ENCODE measurements at regions not wholly inside any gene's neighbourhood (a gene's known extent, or its start where the extent isn't known, plus 50 kb on each side); places are given as distances from the start of the nearest gene placed in this dataset.

GRCh38 chr1:2890221-2890850, 88.8 kb upstream of the TTC34 start:
- DNase-seq, result no peak

GRCh38 chr1:2891923-2892448, 90.5 kb upstream of the TTC34 start:
- DNase-seq, result no peak

DNA sequence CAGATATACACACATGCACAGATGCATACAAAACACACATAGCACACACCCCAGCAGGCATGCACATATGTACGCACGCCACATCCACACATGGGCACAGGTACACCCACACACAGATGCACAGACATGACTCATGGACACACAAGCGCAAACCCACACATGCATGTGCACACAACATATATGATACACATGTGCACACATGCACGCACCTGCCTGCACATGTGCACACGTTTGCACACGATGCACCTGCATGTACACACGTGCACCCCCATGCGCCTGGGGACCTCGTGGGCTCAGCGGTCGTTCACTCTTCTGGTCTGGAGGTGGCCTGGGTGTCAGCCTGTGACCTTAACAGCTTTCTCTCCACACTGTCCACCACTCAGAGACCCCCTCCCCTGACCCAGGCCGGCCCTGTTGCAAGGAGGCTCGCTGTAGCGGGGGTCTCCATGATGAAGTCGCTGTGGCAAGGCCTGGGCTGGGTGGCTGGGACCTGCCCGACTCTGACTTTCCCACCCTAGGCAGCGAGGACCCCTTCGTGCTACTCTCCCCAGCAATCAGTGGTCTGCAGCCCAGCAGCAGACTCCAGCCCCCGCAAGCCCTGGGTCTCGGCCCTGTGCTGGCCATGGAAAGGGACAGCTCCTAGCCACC, 92.1 kb upstream of the TTC34 start:
- no peak for DNase-seq

- DNase-seq, result peak; percentile 16
Observed at GRCh38 chr1:2894381-2895041, 93.0 kb upstream of the TTC34 start.

DNA sequence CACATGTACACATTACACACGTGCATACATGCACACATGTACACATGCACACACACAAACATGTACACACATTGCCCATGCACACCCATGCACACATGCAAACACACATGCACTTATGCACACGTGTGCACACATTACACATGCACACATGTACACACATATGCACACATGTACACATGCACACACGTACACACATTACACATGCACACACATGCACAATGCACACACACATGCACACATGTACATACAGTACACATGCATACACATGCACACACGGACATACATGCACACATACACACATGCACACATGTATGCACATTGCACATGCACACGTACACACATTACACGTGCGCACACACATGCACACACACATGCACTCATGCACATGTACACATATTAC, 95.3 kb upstream of the TTC34 start:
- no peak for DNase-seq

DNA sequence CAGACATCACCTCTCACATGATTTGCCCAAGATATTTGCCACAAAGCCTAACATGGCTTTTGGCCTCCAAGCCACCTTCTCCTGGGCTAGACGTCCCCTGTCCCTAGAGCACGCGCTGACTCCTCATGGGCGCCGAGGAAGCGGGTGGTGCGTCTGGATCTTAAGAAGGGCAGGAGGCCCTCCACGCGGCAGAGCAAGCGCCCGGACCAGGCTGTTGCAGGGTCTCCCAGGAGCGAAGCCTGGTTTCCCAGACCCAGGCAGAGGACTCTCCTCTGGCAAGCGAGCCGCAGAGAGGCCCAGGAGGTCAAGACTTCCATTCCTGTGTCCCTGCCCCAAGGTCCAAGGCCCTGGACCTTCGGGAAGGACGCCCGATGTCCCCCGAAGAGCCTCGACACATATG, 101.7 kb upstream of the TTC34 start:
- DNase-seq, result no peak

DNA sequence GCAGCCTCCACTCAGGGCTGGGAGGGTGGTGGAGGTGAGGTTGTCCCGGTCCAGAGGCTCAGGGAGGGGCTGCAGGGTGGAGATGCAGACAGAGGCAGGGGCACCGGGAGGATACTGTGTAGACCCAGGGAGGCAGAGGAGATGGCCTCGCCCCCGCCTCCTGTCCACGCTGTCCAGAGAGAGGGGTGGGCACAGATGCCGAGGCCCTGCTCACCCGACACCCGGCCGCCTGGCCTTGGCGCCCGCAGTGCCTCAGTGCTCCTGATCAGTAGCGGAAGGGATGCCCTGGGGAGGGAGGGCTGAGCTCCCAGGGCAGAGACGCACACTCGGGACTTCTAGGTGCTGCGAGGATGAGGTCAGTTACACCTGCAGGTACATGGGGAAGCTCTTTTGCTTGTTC, 102.7 kb upstream of the TTC34 start:
- no peak for DNase-seq

GRCh38 chr1:2905356-2905755, 103.9 kb upstream of the TTC34 start:
- no peak for DNase-seq

DNA sequence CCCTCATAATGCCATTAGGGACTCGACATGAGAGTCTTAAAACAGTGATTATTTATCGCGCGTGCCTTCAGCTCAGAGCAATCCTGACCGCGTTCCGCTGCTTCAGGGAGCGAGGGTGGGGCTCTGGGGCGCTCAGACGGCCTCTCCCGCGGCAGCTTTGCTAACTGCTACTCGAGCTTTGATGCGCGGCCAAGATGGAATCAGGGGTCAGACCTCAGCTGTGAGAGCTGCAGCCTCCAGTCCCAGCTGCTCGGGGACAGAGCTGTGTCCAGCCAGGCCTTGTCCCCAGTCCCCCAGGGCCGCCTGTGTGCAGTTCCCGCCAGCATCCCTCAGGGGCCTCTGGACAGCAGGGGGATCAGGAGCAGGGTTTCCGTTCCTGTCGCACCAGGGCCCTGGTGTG, 104.6 kb upstream of the TTC34 start:
- no peak for DNase-seq

- no peak for DNase-seq
Observed at GRCh38 chr1:2906620-2907019, 105.1 kb upstream of the TTC34 start.

DNA sequence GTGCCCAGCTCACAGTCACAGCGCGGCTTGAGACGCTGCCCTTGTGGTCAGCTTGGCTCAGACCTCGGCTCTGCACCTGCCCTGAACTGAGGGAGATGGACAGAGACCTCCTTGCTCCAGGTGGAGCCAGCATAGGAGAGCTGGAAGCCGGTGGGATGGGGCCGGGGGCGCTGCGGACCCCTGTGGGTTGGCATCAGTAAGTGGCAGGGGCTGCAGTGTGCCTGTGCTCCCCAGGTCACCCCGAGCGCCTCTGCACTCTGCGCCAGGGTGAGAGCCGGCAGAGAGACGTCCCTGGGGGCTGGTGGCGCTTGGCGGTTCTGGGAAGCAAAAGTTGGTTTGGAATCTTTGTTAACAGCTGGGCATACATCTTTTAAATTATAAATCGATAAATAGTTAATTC, 105.6 kb upstream of the TTC34 start:
- no peak for DNase-seq

DNA sequence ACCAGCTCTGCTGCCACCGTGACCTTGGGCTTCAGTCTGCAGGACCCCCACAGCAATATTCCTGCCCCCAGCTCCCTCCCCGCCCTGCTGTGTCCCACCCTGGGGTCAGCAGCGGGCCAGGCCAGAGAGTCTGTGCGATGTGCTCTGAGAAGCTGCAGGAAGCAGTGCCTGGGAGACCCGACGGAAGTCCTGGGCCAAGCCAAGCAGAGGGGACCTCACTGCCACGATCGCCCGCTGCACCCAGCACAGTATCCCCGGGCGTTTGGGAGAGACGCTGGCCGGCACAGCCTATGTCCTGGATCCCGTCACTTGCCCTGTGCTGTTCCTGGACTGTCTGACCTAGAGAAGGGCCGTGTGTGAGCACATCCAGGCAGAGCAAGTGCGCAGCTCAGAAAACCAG, 106.6 kb upstream of the TTC34 start:
- DNase-seq, result no peak

DNA sequence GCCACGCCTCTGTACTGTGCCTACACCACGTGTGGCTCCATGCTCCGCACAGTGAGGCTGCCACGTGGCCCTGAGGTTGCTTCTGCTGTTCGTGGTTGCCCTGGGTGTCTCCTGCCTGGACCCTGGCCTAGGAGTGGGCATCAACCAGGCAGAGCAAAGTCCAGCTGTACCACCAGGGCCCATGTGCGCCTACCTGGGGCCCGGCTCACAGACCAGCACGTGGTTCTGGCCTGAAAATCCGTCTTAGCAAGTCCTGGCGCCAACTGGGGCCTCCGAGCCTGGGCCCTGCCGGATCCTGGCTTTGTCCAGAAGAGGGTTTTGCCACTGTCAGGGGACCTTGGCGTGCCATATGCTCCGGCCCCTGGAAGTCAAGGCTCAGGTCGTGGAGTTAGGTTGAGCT, 107.1 kb upstream of the TTC34 start:
- DNase-seq, result no peak

- DNase-seq, result no peak
Observed at GRCh38 chr1:2909797-2910196, 108.3 kb upstream of the TTC34 start.

GRCh38 chr1:2910211-2910610, 108.7 kb upstream of the TTC34 start:
- no peak for DNase-seq

DNA sequence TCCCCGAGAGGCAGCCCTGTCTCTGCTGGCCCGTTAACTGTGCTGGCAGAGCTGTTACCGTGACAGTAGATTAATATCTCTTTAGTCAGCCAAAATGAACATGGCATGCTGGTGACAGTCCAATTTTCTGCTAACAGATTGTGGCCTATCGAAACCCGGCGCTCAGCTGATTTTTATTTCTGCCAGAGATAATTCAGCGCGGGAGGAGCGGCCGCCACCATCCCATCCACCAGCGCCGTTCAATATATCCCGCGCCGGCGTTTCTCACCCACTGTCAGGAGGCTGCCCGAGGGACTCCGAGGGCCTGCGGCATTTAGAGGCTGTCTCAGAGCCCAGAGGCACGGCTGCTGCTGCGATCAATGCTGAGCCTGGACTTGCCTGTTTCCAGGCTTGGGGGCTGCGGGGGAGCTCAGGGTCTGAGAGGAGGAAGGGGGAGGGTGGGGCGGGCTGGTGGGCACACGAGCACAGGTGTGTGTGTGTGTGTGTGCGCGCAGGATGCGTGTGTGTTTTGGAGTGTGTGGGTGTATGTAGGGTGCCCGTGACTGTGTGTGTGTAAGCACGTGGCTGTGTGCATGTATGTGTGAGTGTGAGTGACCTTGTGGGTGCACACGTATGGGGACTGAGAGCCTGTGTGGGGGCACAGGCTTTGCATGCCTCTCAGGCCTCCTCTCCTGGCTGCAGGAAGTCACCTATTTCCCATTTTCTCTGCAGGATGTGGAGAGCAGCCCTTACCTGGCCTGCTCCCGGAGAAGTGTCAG, 109.7 kb upstream of the ACTRT2 start:
- no peak for DNase-seq

DNA sequence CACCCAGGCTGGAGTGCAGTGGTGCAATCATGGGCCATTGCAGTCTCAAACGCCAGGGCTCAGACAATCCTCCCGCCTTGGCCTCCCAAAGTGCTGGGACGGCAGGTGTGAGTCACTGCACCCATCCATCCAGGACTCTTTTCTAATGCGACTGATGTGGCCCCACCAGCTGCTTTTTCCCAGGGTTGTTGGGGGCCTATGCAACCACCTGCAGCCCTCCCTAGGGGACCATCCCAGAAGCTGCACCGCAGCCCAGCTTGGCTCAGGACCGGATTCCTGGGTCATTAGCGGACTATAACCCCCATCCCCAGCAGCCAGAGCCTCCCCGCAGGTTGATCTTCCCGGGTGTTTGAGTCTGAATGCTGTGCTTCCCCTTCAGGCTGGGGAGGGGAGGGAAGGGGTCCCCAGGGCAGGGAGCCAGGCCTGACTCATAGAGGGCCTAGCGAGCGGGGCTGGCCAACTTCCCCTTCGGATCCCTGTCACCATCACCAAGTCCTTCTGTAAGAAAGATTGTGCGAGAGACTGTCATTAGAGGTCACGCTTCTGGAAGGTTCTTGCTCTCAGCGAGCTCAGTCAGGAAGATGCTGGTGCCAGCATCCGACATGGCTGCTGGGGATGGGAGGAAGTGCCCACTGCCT, 108.7 kb upstream of the ACTRT2 start:
- DNase-seq, result no peak

GRCh38 chr1:2913091-2913490, 108.2 kb upstream of the ACTRT2 start:
- DNase-seq, result no peak

DNA sequence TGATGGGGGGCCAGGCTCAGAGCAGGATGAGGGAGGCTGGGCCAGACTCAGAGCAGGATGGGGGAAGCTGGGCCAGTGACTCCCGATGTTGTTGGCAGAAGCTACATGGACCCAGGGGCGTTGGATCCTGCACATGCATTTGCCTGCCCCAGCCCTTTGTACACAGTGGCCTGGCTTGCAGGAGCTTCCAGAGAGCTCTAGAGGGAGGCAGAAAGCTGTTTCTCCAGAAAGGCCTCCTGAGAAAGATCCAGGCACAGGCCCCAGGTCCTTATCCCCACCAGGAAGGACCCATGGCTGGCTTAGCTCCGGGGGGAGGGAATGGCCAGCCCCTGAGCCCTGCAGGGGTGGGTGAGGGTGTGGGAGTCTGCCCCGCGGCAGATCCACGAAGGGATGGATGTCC, 106.6 kb upstream of the ACTRT2 start:
- DNase-seq, result no peak

DNA sequence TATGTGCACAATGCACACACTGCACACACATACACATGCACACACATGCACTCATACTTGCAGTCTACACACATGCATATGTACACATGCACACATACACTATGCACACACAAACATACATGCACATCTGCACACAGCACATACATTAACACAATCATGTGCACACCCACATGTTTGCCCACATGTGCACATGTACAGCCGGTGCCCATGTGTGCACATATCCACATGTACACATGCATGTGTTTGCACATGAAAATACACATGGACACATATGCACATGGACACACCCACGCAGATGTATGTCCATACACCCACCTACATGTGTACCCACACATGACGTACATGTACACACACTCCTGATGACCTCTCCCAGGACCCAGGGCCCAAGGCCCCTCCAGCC, 105.1 kb upstream of the ACTRT2 start:
- DNase-seq, result no peak

- no peak for DNase-seq
Observed at GRCh38 chr1:2916706-2917105, 104.6 kb upstream of the ACTRT2 start.

DNA sequence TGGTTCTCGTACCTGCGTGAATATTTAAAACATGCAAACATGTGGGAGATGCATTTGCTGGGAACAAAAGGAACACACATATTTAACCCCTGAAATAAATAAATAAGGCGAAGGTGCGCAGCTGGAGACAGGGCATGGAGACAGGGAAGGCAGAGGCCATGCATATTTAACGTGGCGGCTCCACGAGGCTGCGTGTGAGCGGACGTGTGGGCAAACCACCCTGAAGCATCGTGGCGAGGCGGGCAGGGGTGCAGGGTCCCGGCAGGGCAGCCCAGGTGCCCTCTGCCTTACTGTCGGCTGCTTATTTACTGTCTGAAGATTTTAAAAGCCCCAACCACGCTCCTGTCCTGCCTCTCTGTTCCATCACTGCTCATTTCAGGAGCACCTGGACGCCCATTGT, 104.0 kb upstream of the ACTRT2 start:
- no peak for DNase-seq

DNA sequence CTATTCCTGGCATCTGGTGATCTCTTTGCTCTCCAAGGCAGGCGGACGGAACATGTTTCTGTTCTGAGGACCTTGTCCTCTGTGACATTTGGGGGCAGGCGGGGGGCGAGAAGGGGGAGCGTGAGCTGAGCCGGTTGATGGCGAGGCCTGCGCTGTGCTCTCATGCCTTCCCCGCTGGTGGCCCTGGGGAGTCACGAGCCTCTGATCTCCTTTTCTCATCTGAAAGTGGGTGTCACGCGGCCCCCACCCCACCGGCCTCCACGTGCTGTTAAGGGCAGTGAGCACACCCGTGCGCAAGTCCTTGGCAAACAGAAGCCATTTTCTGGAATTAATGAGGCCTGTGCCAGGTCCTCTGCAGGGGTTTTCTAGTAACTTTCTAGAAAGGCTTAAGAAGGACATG, 102.8 kb upstream of the ACTRT2 start:
- no peak for DNase-seq
